HCT116 (cell line): ENCODE measurements at regions not wholly inside any gene's neighbourhood (a gene's known extent, or its start where the extent isn't known, plus 50 kb on each side); places are given as distances from the start of the nearest gene placed in this dataset.

Experiments
- ATF3 ChIP-seq: IDR thresholded peaks from 2 replicates; pipeline ENCODE4 v1.6.1; 2012
- CEBPB ChIP-seq: IDR thresholded peaks from 2 replicates; pipeline ENCODE4 v1.6.1; 2012; ENCODE audit warnings: low read depth
- CTCF ChIP-seq, 3 experiments: fragments of 200-600 bp in 1 of 3; sonication (generic) in 1 of 3; IDR thresholded peaks in 2 of 3; conservative IDR thresholded peaks in 1 of 3; 2 replicates each; pipeline ENCODE4 v1.5.1; 2012 to 2017; ENCODE audit warnings: low read depth in 2 of 3, low read length in 2 of 3, antibody characterized with exemption in 1 of 3, borderline replicate concordance in 1 of 3, control low read depth in 1 of 3, mild to moderate bottlenecking in 1 of 3, mixed read lengths in 1 of 3, mixed run types in 1 of 3, moderate library complexity in 1 of 3; ENCODE audit not compliant: insufficient read depth in 1 of 3
- EZH2 ChIP-seq: fragments of 200-600 bp; sonication (generic); IDR thresholded peaks from 2 replicates; pipeline ENCODE4 v1.6.1; 2017; ENCODE audit warnings: antibody characterized with exemption, mixed run types
- MAX ChIP-seq: IDR thresholded peaks from 2 replicates; pipeline ENCODE4 v1.6.1; 2012
- POLR2A ChIP-seq: IDR thresholded peaks from 2 replicates; pipeline ENCODE4 v1.7.0; 2011; ENCODE audit warnings: borderline replicate concordance; ENCODE audit not compliant: insufficient read depth, insufficient read length; ENCODE audit errors: extremely low read depth
- POLR2AphosphoS5 ChIP-seq: IDR thresholded peaks from 2 replicates; pipeline ENCODE4 v1.6.1; 2011; ENCODE audit warnings: mild to moderate bottlenecking, low read depth, low read length, moderate library complexity
- REST ChIP-seq: IDR thresholded peaks from 2 replicates; pipeline ENCODE4 v1.6.1; 2012; ENCODE audit warnings: low read depth
- TCF7L2 ChIP-seq: IDR thresholded peaks from 2 replicates; pipeline ENCODE4 v1.7.0; 2011; ENCODE audit warnings: borderline replicate concordance, inconsistent platforms; ENCODE audit not compliant: insufficient read depth, insufficient read length; ENCODE audit errors: extremely low read depth

GRCh38 chr3:106086038-106086437 is 217.2 kb upstream of the CBLB start:
- no peak for TF ChIP-seq ATF3
- TF ChIP-seq CTCF (IDR thresholded peaks at IDR 0.05 in 2 of 3, conservative IDR thresholded peaks at IDR 0.05 in 1 of 3; ENCODE audit: borderline replicate concordance in 1 of 3, insufficient read depth in 1 of 3, low read depth in 2 of 3, low read length in 2 of 3) = no peak
- no peak for TF ChIP-seq REST
- TF ChIP-seq MAX = no peak
- TF ChIP-seq CEBPB = no peak
- TF ChIP-seq POLR2AphosphoS5 = no peak
- TF ChIP-seq EZH2 = no peak
- TF ChIP-seq TCF7L2 = no peak
- no peak for TF ChIP-seq POLR2A
